ENCODE measurements at regions not wholly inside any gene's neighbourhood (a gene's known extent, or its start where the extent isn't known, plus 50 kb on each side); places are given as distances from the start of the nearest gene placed in this dataset.

GRCh38 chr1:4963251-4963650 lies 308.8 kb downstream of the AJAP1 start:
- TF ChIP-seq CTCF (IDR thresholded peaks at IDR 0.05) (no peak), POLR2A (IDR thresholded peaks at IDR 0.05) (no peak)

Data from heart left ventricle (tissue), 13 donors.